ENCODE measurements at regions not wholly inside any gene's neighbourhood (a gene's known extent, or its start where the extent isn't known, plus 50 kb on each side); places are given as distances from the start of the nearest gene placed in this dataset.

GRCh38 chr3:103453152-103453551 is 1018.3 kb downstream of the ZPLD1 start:
- Histone ChIP-seq H3K27me3 (no peaks in the 10 kb centered on the region), H3K27ac (no peak overlapping the region), H3K4me1 (no peaks in the 10 kb centered on the region), H3K9me3 (no peaks in the 10 kb centered on the region), H3K4me3 (no peak overlapping the region), H3K36me3 (replicated peaks in 1 of 2; ENCODE audit: insufficient read depth in 1 of 2, low read depth in 2 of 2) (no peaks in the 10 kb centered on the region)
- ATAC-seq (no peak), DNase-seq (no peak)
- WGBS, 2 donors, result 56 to 69% methylated on average over 1 of the region's 1 CpG
- TF ChIP-seq POLR2A (IDR thresholded peaks at IDR 0.05) (no peak), CTCF (IDR thresholded peaks at IDR 0.05) (no peak)
- intact Hi-C loops (cut with DNase I), result no loop called here

- WGBS, 2 donors, result 76 to 82% methylated on average over 3 of the region's 3 CpGs
- DNase-seq, result no peak
Observed at GRCh38 chr3:103459815-103460214, 1025.0 kb downstream of the ZPLD1 start.

GRCh38 chr3:103470498-103470897 is 1035.7 kb downstream of the ZPLD1 start:
- no peaks in the 10 kb centered on the region for H3K4me1 ChIP-seq
- ATAC-seq, result no peak
- H3K27ac ChIP-seq, result no peak overlapping the region
- DNase-seq, result no peak
- no peak overlapping the region for H3K4me3 ChIP-seq
- H3K27me3 ChIP-seq, result no peaks in the 10 kb centered on the region
- WGBS, 2 donors, result 77 to 84% methylated on average over 5 of the region's 5 CpGs
- H3K9me3 ChIP-seq, result no peaks in the 10 kb centered on the region
- TF ChIP-seq POLR2A (IDR thresholded peaks at IDR 0.05), result no peak
- no peak for TF ChIP-seq CTCF (IDR thresholded peaks at IDR 0.05)
- no peaks in the 10 kb centered on the region for H3K36me3 ChIP-seq (replicated peaks in 1 of 2; ENCODE audit: insufficient read depth in 1 of 2, low read depth in 2 of 2)
- intact Hi-C loops (cut with DNase I), result no loop called here

More at GRCh38 chr3:103459815-103460214, 1025.0 kb downstream of the ZPLD1 start:
- Histone ChIP-seq H3K9me3 (no peaks in the 10 kb centered on the region), H3K36me3 (replicated peaks in 1 of 2; ENCODE audit: insufficient read depth in 1 of 2, low read depth in 2 of 2) (no peaks in the 10 kb centered on the region), H3K4me1 (no peaks in the 10 kb centered on the region), H3K4me3 (no peak overlapping the region), H3K27me3 (no peaks in the 10 kb centered on the region), H3K27ac (no peak overlapping the region)
- ATAC-seq, result no peak
- intact Hi-C loops (cut with DNase I), result no loop called here
- TF ChIP-seq CTCF (IDR thresholded peaks at IDR 0.05), result no peak

GRCh38 chr3:103494011-103494410 is 1059.2 kb downstream of the ZPLD1 start:
- Histone ChIP-seq H3K27me3 (no peaks in the 10 kb centered on the region), H3K9me3 (no peaks in the 10 kb centered on the region), H3K4me3 (no peak overlapping the region), H3K4me1 (no peaks in the 10 kb centered on the region), H3K27ac (no peak overlapping the region), H3K36me3 (replicated peaks in 1 of 2; ENCODE audit: insufficient read depth in 1 of 2, low read depth in 2 of 2) (no peaks in the 10 kb centered on the region)
- ATAC-seq, result no peak
- TF ChIP-seq POLR2A (IDR thresholded peaks at IDR 0.05), result no peak
- no peak for TF ChIP-seq CTCF (IDR thresholded peaks at IDR 0.05)
- intact Hi-C loops (cut with DNase I), result no loop called here
- no peak for DNase-seq

GRCh38 chr3:103494512-103494911 is 1059.7 kb downstream of the ZPLD1 start:
- no peak for ATAC-seq
- Histone ChIP-seq H3K27me3 (no peaks in the 10 kb centered on the region), H3K9me3 (no peaks in the 10 kb centered on the region), H3K27ac (no peak overlapping the region), H3K36me3 (replicated peaks in 1 of 2; ENCODE audit: insufficient read depth in 1 of 2, low read depth in 2 of 2) (no peaks in the 10 kb centered on the region), H3K4me3 (no peak overlapping the region), H3K4me1 (no peaks in the 10 kb centered on the region)
- no peak for DNase-seq
- TF ChIP-seq CTCF (IDR thresholded peaks at IDR 0.05) (no peak), POLR2A (IDR thresholded peaks at IDR 0.05) (no peak)
- intact Hi-C loops (cut with DNase I), result no loop called here
- 33 to 51% methylated on average over 3 of the region's 3 CpGs for WGBS, 2 donors

All from body of pancreas (tissue), 4 donors.